ENCODE measurements at regions not wholly inside any gene's neighbourhood (a gene's known extent, or its start where the extent isn't known, plus 50 kb on each side); places are given as distances from the start of the nearest gene placed in this dataset.

GRCh38 chr20:12037521-12037920 lies 119.8 kb downstream of the BTBD3 start:
- TF ChIP-seq CTCF (conservative IDR thresholded peaks at IDR 0.05 in 1 of 2, IDR thresholded peaks at IDR 0.05 in 1 of 2; ENCODE audit: low read depth in 1 of 2, low read length in 2 of 2) (no peak), EZH2 (IDR thresholded peaks at IDR 0.05; ENCODE audit: low read length, missing control alignments) (no peak)
